ENCODE measurements at regions not wholly inside any gene's neighbourhood (a gene's known extent, or its start where the extent isn't known, plus 50 kb on each side); places are given as distances from the start of the nearest gene placed in this dataset.

DNA sequence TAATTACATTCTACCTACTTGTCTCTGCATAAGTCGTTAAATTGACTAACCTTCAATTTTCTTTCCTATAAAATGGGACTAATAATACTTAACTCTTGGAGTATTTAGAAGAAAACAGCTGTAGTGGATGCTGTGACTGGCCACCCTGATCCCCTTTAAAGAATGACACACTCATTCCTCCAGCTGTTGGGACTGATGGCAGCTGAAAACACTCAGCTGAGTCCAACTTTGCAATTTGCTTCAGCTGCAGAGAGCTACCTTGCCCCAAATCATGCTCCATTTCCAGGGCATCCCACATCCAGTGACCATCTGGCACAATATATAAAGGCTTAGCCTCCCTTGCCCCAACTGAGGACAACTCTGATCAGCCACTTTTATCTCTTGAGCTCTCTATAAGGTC is 89.1 kb downstream of the MID1IP1 start:
- no peak for DNase-seq

DNA sequence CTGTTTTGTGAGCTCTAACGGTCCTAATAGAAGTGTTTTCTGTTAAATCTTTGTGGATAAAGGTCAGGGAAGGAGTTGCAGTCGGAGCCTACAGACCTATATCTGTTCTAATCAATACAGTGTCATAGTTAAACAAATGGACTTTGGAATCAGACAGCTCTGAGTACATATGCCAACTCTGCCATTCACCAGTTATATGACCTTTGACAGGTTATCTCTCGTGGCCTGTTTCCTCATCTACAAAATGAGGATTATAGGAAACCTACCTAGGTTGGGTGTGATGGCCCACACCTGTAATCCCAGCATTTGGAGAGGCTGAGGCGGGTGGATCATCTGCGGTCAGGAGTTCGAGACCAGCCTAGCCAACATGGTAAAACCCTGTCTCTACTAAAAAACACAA is 89.7 kb downstream of the MID1IP1 start:
- DNase-seq = no peak

DNA sequence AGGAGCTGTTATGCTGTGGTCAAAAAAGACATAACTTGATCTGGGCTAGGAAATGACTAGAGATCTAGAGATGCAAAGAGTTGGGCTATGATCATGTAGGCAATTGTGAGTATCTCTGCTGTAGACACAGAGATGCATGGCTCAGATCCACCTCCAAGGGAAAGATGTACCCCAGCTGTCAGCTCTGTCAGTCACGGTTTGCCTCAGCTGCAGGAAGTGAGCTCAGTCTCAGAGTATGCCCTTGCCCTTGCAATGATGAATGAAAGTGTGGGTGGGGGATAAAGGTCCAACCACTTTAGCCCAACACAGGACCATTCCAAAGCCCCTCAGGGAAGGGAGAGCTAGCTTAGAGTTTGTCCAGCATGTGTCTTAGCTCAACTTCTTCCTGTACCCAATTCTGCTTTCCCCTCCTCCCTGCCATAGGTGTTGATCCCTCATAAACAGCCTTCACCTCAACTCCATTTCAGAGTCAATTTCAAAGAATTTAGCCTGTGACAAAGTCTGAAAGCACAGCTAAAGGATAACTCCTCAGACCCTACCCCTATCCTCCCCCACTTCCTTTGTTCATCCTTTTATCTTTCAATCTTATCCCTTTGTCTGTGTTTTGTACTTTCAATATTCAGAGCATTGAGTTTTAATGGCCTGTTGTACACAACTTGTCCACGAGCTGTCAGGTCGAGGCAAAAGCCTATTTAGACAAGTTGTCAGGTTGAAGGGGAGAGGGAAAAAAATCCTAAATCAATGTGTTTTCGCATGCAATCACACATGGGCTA is 90.6 kb downstream of the MID1IP1 start:
- no peak for DNase-seq

DNA sequence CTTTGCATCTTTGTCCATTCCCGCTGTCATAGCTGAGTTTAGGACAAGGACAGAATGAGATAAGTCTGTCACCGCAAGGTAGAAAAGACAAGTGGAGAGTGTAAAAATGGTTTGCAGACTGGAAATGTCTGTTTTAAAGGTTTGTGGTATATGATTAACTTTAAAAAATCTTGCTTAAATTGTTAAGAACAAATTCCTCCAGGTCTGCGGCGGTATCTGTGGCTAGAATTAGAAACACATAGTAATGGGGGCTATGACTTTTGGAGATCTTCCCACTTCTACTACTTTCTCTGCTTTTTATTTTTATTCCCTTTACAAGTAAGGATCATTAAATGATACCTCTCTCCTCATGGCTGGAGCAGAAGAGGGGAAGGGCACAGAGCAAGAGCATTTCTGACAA is 92.2 kb downstream of the MID1IP1 start:
- no peak for DNase-seq

DNA sequence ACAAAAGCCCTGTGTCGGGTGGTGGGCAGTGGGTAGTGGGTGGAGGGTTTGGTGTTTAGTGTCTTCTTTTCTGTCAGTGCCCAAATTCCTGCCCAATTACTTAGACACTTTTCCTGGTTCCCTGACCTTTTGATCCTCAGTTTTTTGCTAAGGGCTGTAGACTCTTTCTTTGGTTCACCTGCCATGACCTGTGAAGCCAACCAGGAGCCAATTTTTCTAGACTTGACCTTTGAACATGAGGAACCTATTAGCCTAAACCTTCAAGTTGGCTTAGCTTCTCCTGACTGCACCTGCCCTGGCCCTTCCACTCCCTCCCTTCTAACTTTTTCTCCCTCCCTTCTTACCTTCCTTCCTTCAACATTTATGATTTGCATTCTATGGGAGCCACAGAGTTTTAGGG is 94.5 kb downstream of the MID1IP1 start:
- no peak for DNase-seq

DNA sequence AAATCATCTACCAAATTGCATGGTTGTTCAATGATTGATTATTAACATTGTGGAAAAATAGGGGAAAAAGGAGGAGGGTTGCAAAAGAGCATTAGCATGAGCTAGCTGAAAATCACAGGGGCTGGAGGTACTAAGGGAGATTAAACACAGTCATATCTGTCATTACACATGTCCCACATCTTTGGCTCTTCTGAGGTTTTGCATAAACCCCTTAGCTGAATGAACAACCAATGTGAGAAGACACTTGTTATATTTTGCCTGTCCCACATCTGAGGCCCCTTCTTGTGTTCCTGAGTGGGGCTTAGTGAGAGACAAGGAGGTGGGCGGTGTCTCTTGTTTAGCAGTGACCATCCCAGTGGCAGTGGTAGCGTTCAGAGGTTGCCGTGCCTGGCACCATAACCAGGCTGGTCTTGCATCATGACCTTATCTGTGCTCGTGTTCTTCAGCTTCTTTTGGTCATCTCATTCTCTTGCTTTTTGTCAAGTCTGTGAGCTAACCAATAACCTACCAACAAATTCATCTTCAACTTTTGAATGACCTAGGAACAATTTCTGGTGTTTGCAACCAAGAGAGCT is 95.6 kb downstream of the MID1IP1 start:
- DNase-seq = no peak

DNA sequence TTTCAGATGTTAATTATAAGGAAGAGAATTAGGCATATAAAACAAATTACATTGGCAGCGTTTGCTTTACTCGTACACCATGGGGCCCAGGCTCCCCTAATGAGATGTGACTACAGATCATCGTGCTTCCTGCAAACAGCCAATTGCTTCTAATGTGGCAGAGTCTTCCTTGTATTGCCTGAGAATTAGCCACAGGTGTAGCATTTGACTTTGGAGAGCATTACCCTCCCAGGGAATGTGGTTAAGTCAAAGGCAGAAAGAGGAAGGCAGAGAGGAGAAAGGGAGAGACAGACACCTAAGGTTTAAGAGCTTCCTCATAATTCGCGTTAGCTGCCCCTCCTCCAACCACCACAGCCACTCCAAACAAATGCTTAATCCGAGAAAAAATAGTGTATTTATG is 97.0 kb downstream of the MID1IP1 start:
- no peak for DNase-seq

DNA sequence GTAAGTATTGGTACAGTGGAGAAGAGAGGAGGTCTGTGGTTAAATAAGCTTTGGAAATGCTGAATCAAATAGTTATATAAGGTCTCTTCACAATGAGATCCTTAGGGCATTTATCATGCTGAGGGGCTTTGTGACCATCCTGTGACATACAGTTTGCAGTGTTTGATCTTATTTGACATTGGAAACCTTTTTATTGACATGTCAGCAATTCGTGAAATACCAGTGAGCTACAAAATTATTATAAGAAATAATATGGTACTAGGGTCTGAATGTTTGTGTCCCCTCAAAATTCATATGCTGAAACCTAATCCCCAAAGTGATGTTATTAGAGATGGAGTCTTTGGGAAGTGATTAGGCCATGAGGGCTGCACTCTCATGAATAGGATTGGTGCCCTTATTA is 98.4 kb downstream of the MID1IP1 start:
- DNase-seq = no peak

DNA sequence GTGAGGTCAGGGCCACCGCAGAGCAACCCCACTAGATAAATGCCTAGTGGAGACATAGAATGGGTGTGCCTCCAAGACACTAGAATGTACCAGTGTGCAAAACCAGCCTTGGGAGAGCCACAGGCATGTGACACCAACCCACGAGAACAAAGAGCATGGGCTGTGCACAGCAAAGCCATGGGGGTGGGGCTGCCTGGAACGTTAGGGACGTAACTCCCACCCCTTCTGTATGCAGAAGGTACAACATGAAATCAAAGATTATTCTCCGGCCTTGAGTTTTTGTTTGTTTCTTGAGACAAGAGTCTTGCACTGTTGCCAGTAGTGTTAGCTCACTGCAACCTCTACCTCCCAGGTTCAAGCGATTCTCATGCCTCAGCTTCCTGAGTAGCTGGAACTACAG is 99.5 kb downstream of the MID1IP1 start:
- DNase-seq = no peak

DNA sequence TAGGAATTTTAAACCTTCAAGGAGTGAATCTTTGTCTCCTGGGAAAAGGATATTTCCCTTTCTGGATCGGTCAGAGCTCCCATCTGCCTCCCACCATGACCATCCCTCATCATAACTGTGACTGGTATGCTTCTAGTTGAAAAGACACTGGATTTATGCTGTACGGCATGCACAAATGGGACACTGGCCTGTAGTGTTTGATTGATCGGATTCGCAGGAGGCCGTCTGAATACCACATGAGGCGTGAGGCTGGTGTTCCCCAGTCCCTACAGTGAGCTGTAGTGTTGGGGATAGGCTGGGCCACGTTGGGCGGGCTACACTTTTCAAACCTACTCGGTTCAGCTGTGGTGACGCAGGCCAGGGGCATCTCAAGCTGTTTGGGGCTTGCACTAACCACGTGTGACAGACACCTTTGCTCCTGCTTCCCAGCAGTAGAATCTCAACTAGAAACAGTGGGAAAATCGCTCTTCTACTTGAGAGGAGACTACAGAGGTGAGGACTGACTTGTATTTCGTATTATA is 101.8 kb downstream of the MID1IP1 start:
- DNase-seq = no peak

DNA sequence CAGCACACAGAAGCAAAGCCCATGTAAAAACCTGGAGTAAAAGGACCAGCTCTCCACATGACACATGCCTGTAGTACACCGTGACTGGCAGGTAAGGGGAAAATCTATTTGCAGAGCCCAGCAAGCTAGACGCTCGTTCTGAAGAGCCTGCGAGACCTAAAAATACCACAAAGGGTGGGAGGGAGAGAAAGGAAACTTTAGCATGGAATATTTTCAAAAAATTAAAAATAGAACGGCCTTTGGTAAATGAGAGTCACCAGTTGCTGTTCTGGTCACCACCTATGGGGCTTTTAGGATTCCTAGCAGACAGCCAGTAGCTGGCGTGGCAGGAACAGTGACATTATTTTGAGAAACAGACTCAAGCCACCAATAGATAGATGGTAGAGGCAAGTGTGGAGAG is 115.5 kb downstream of the MID1IP1 start:
- no peak for DNase-seq

DNA sequence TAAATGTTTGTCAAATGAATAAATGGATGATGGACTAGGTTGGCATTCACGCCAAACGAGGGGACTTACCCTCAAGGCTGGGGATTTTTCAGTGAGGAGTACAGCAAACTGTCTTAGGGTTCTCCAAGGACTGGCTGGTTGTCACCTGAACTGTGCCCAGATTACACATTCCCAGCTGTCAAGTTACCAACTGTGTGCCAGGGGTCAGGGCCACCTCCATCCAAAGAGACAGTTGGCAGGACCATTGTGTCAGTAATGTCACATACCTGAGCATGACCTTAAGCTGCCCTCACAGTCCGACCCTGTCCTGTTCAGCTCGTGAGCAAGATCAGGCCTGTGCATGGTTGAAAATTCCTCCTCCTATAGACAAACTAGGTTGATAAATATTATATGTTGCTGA is 116.7 kb downstream of the MID1IP1 start:
- DNase-seq = no peak

DNA sequence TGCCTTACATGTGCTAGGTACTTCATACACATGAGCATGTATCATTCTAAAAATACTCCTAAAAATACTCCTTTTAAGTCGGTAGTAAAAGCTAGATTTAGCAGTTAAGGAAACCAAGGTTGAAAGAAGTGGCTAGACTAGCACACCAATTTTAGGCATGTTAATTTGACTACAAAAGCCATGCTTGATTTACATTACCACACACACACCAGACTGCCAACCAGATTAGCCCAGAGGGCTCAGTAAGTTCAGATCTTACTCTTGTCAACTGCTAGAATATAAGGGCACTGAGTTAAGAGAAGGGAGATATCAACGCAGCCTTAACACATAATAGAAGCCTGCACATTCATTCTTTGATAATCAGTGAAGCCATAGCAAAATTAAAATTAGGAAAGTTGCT is 117.9 kb downstream of the MID1IP1 start:
- DNase-seq = no peak

DNA sequence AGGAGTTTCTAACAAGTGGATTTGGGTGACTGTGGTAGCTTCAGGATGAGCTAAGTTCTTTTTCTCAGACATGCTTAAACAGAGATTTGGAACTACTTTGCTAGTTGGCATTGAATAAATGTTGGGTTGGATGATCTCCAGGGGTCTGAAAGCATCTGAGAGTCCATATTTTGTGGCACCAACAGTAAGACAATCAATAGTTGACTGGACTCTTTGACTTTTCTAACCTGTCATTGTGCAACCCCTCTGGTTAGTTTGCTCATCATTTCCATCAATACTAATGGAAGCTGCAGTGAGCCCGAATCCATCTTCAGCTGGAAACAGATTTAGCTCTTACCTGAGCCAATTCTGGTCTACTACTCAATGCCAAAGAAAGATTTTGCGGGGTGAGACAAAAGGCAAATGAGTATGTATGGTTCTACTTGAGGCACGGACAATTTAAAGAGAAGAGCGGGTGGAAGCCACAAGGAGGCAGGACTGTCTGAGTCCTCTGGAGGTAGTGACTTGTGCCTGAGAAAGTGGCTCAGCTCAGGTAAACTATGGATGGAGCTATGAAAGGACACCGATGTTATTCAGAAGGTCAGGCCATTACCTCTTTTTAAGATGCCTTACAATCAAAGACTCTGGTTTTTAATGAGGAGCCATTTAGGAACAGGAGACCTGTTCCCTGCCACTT is 118.7 kb downstream of the MID1IP1 start:
- no peak for DNase-seq

DNA sequence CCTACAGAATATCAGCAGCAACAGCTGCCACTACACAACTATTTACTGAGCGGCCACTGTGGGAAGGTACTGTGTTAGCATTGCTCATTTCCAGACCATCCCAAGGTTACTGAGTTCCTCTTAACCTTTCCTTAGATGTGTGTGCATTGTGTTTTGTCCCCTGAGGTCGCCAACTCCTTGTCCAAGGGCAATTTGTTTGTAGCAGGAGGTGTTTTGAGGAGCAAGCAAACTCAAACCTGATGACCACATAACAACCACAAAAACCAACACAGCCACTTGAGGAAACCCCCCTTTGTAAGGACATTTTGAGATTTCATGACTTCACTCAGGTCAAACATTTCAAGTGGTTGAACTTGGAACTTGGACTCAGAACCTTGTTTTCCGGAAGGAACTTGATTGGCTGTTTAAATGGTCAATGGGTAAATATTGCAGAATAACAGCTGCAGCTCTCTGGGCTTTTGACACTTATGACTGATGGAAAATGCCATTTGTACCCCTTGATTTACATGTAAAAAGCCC is 122.3 kb downstream of the MID1IP1 start:
- no peak for DNase-seq

DNA sequence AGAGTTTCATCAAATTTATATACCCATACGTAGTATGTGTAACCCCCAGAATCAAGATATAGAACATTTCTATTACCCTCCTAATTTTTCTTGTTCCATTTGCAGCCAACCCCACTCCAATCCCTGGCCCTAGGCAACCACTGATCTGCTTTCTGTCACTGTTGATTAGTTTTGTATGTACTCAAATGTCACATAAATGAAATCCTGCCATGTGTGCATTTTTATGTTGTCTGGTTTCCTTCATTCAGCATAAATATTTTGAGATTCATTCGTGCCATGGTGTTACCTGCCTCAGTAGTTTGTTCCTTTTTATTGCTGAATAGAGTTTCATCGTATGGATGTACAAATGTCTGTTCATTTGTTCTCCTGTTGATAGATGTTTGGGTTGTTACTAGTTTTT is 126.3 kb downstream of the MID1IP1 start:
- DNase-seq = no peak

DNA sequence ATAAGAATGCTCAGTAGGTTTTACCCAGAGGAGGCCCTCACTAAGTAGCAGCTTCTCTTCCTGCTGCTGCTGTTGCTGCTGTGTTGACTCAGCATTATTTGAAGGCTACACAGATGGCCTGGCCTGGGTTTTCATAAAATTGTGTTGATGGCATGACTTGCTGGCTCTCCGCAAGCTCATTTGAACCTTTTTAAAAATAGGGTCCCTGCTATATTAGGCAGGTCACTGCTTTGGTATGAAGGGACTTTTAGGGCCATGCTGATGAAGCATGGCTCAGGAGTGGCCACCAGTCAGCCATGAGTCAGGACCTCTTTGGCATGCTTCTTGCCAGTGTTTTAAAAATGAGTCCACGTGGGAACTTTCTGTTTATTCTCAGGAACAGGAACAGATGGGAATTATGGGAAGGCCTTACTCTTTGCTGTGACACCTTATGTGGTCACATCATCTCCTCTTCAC is 128.7 kb downstream of the MID1IP1 start:
- DNase-seq = no peak

DNA sequence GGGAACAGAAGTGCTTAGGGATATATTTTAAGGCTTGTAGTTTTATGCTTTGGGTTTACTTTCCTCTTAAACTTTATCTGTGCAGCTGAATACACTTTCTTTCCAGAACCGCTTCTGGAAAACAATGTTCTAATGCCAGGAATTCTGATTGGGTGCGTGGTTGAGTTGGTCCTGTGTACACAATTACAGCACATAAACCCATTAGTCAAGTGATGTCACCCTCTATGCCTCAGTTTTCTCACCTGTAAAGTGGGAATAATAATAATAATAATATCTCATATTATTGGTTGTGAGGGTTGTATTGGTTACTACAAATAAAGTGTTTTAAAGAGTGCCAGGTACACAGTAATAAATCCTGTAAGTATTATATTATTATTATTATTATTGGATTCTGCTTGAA is 129.2 kb downstream of the MID1IP1 start:
- no peak for DNase-seq

DNA sequence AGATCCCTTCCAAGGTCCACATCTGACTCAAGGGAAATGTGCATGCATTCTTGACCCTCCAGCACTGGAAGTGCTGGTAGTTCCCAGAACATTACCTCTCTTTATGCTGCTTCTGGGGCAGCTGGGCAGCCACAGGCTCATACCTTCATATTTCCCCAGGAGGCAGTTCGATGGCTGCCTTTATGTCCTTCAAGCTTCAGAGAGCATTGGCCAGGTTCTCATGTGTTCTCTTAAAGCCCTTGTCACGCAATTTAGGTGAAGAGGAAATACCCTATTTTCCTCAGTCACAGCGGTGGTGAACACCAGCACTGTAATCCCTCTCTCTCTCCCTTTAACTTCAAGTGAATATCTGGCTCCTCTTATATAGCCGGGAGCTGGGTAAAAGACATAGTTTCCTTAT is 134.3 kb downstream of the MID1IP1 start:
- no peak for DNase-seq

DNA sequence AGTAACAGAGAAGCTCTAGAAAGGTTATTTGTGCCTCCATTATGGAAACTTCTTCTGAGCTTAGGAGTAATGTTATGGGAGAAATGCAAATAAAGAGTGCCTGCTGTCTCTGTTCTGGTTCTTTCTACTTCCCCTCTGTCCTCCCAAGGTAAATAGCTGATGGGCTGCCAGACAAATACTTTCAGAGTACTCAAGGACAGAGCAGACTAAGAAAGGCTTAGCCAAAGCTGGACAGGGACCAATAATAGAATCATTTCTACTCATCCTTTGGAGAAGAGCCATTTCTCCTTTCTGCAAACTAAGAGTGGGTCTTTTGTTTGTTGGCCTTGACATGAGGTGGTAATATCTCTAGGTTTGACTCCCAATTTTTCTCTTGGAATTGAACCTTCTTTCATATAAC is 136.1 kb downstream of the MID1IP1 start:
- no peak for DNase-seq

DNA sequence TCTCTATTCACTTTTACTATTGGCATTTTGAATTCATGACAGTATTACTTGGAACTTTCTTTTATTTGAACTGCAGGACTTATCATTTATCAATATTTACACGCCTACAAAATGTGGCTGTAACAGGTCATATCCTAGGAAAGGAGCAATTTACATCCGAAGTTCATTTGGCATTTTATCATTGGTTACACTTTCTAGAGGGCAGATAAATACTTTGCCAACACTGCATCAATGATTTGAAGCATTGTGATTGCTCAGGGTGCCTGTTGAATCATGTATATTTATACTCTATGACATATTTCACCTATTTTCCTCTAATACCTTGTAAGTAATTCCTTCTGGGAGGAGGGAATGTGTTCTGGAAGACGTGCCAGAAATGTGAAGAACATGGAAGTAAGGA is 136.7 kb downstream of the MID1IP1 start:
- no peak for DNase-seq

DNA sequence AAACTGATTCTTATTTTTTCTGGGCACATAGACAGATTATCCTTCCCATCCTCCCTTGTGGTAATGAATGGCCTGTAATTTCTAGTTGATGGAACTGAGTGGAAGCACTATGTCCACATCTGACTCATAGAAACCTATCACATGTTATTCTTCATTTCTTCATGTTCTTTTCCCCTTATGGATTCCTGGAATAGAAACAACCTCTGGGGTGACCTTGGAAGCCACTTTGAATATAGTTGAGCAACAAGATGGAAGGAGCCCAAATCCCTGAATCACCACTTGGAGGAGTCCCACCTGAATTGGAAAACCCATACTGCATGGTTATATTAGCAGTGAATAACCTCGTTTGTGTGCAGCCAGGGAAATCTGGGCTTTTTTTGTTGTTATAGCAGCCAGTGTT is 137.8 kb downstream of the MID1IP1 start:
- no peak for DNase-seq

DNA sequence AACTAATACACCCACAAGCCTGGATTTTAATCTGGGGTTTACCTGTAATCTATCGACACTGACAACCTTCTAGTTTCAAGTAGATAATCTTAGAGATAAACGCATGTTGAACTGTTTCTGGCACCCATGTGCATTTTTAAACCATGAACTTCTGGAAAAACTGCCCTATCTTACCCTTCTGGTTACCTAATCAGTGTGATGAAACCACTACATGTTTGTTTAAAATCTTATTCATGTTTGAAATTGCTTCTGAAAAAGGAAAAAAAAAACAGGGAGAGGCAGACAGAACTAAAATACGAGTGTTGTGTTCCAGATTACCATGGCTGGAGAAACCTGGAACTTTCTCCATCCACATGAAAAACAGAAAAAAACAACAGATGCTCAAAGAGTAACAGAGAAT is 139.3 kb downstream of the MID1IP1 start:
- no peak for DNase-seq

DNA sequence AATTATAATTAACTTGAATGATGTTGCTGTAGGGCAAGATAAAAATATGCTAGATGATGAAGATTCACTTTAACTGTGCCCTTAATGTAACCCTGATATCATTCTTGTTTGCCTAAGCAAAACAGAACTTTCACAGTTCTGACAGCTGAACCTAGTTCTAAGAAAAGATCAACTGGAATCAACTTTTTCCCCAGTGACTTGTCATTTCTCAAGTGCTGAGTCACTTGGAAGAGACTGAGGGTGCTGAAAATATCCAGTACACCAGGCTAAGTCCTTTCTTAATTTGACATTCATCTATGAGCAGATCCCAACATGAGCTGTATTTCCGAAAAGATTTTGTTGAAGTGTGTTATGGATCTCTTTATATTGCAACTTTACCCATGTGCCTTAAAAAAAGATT is 140.4 kb downstream of the MID1IP1 start:
- DNase-seq = no peak

Measured in T-helper 9 cell (primary cell).